GM18517 (cell line): ENCODE measurements at regions not wholly inside any gene's neighbourhood (a gene's known extent, or its start where the extent isn't known, plus 50 kb on each side); places are given as distances from the start of the nearest gene placed in this dataset.

Experiments used
- ATAC-seq: cut with Tn5 transposase; IDR thresholded peaks from one replicate; pipeline ENCODE4 v1.9.1; 2021; ENCODE audit warnings: mild to moderate bottlenecking, moderate library complexity; ENCODE audit not compliant: unreplicated experiment

DNA sequence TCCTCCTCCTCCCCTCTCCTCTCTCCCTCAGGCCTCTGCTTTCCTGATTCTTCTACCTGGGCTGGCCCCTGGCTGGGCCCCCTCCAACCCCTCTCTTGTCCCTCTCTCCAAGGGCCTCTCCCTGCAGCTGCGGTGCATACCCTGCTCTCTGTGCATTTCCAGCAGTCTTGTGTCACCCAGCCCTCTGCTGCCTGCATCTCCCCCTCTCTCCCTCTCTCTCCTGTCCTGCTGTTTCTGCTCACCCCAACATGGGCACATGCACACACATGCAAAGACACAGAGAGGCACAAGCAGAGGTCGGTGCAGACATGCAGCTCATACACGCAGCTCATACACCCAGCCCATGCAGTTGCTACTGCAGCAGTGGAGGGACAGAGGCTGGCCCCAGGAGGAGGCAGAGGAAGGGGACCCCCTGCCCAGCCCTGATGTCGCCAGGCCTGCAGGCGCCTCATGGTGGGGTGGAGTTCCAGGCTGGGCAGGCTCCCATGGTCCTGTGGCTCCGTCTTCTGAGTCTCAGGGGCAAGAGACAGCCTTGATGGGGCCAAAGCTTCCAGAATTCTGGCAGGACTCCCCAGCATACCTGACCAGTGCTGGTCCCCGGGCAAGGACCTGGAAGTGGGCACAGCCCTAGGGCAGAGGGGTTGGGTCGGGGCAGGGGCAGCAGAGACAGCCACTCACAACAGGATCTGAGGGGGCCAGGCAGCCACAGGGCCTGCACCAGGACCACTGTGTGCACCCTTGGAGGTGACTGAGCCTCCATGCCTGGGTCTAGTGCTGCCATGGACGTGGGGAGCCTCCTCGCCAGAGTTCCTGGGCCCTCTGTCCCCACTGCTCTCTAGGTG, 216.9 kb downstream of the C9orf50 start:
- ATAC-seq = no peak

DNA sequence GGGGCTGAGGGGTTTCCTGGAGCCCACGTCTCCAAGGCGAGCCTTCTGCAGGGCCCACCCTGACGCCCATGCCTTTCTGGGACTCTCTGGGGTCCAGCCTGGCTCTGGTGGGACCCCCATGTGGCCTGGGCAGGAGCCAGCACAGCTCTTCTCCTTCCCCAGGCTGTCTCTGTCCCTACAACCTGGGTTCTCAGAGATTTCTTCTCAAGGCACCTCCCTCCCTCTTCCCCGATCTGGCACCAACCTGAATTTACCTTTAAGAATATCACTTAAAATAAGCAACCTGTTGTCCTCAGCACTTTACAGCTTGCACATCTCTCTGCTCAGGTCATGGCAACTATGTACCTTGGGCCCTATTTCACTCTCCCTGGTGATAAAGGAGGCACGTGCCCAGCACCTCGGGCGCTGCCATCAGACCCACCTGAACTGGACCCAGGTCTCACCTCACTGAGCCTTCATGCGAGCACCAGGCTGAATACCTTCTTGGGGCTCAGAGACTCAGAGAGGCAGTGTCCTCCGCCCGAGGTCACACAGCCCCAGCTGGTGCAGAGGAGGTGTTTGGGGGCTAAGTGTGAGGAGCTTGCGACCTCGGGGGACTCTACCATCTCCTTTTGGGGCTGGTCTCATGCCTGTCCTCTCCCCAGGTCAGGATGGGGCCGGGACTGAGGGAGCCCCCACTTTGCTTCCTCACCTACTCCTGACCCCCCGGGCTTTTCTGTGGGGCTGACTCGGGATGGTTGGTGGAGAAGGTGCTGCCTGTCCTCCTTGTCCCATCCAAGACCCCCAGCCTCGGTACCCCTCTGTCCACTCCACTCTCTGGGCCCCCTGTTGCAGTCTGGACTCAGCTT, 217.7 kb downstream of the C9orf50 start:
- ATAC-seq = no peak

DNA sequence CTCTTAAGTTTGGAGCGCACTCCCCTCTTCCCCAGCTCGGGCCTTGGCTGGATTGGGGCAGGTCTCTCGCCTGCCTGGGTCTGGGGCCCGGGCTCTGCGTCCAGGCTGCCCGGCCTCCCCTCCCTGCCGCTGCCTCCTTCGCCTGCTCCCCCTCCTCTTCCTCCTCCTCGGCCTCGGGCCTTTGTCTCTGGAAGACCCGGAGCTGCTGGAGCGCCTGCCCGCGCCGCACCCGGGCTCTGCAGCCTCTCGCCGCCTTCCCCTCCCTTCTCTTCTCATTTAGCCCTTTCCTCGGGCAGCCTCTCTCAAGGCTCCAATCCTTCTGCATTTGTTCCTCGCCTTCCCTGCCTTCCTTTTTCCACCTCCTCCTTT, 218.5 kb downstream of the C9orf50 start:
- ATAC-seq = no peak

DNA sequence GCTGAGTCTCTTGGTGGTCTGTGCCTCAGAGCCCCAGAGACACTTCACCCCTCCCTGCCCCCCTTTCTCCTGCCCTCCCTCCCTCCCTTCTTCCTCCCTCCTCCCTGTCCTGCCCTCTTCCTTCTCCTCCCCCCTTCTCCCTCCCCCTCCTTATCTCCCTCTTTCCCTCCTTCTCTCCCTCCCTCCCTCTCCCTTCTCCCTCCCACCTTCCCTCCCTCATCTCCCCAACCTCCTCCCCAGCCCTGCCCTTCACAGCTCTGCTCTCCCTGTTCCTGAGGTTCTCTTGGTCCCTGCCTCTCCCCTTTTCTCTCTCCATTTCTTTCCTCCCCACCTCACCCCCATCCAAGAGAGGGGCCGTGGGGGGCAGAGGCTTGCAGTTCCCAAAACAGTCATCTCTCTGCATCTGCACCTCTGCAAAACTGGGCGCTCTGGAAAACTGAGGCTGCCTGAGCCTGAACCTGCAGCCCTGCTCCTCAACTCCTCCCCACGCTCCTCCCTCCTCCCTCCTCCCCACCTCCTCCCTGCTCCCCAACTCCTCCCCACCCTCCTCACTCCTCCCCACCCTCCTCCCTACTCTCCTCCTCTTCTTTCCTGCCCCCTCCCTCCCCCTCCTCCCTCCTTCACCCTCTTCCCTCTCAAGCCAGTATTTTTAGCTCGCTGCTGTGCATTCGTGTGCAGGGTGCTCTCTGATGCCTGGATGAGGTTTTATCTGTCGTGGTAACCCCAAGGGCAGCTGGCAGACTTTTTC, 219.1 kb downstream of the C9orf50 start:
- ATAC-seq = no peak

DNA sequence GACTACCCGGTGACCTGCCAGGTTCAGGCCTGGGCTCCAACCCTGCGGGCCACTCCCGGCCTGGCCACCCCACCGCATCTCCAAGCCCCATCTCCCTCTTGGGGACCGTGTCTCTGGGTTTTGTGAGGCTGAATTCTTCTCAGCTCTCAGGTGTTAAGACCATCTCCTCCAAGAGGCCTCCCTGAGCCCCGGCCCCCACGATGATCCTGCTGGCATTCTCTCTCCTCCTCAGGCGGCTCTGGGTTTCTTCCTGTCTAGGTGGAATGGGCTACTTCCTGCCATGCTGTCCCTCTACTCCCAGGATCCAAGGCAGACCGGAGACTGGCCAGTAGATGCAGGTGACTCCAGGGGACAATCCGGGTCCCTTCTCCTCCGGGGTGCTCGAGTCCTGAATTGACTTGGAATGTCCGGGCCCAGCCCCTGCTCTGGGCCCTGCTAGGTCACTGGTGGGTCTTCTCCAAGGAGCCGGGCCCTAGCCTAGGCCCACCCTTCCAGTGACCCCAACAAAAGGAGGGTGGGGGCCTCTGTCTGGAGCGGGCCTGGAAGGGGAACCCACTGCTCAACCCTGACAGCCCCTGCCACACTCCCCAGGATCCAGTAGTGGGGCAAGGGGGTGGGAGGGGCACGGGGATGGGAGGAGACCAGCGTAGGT, 219.8 kb downstream of the C9orf50 start:
- ATAC-seq = no peak

DNA sequence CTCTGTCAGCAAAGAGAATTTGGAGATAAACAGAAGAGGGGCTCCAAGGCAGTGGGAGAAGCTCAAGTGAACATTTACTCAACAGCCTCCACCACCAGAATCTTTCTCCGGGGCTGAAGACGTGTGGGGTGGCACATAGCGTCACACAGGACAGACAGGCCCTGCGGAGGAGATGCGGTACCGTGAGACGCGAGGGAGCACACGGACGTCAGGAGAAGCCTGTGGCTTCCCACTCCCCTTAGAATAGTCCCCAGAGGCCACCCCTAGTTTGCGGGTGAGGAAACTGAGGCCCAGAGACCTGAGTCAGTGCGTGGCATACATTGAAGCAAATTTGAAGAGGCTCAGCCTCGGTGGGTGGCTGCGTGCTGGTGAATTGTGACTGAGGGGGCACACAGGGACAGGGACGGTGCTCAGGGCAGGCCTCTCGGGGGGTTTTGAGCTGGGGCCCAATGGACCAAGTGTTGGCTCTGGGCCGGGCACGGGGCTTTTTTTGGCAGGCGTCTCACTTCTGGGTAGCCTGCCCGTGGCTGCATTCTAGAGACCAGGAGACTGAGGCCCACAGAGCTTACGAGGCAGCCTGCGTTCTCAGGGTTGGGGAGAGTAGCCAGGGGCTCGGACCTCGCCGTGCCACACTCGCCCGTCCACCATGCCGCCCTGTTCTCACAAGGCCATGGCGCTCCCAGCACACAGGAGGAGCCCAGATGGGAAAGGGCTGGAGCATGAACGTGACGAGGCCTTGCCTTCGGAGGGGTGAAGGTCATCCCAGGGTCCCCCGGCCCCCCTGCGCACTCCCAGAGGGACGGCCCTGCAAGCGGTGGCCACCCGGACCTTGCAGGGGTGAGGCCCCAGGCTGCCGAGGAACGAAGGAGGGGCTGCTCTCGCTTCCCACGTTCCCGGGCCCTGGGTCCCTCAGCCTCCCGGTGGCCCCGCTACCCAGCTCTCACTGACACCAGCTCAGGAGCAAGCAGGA, 220.6 kb downstream of the C9orf50 start:
- ATAC-seq = no peak

DNA sequence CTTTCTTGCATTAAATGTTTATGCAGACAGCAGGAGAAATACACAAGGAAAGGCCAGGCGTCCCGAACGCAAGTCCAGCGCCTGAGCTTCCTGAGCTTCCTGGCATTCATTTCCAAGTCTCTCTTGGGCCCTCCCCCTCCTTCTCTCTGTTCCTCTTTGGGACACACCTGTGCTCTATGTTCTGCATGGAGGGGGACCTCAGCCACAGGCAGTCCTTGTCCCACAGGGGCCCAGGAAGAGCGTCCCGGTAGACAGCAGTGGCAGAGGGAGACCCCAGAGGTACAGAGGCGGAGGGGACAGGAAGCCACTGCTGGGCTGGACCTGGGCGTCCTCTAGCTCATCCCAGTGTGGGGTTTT, 221.3 kb downstream of the C9orf50 start:
- no peak for ATAC-seq

DNA sequence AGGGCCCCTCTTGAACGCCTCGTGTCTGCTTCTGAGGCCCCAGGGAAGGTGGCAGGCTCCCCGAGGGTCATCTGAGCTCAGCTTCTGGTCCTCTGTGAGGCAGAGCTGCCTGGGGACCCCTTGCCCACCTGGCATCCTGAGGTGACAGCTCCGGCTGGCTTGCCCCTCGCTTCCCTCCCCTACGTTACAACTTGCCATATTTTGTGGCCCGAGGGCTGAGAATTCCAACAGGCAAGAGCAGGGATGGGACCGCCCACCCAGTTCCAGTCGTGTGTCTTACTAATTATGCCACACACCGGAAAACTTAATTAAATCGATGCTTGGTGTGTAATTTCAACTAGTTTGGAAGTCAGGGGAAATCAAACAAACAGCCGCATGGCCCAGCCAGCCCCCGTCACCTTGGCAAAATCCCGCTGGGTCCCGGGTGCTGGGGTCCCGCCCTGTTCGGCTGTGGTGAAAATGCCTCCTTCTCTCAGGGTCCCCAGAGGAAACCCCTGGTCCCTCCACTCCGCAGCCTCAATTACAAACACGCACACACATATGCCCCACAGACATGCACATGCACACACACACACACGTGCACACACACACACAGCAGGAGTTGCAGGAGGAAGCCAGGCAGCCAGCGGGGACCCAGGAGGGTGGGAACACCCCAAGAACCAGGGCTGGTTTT, 221.0 kb upstream of the IER5L start:
- ATAC-seq = no peak

DNA sequence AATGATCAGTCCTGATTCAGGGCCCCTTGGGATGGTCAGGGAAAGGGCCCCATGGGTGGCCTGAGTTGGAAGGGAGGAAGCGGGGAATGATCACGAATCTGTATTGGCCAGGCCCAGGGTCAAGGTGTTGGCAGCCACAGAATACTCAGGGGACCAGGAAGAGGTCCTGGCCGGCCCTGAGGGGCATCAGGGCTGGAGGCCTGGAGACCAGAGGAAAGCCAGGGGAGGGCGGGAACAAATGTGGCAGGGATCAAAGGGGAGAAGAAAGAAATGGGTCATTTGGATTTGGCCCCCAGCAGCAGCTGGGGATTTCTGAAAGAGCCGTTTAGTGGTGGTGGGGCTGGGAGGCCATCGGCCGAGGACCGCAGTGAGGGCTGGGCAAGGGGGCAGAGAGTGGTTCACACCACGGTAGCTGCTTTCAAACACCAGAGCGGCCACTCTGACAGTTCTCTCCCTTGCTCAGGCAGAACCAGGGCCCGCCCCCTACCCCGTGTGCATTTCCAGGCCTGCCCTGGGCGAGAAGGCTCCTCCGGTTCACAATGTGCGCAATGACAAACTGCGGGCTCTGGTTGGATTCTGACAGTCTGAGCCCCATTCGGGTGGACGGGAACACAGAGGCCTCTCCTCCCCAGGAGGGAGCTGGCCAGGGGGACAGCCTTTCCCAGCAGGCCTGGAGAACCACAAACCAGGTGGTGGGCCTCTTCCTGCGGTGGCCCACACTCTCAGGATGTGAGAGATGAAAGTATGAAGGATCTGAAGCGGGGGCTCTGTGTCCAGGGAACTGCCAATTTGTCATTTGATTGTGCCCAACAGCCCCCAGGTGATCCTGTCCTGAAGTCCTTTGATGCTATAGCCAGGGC, 220.3 kb upstream of the IER5L start:
- no peak for ATAC-seq

DNA sequence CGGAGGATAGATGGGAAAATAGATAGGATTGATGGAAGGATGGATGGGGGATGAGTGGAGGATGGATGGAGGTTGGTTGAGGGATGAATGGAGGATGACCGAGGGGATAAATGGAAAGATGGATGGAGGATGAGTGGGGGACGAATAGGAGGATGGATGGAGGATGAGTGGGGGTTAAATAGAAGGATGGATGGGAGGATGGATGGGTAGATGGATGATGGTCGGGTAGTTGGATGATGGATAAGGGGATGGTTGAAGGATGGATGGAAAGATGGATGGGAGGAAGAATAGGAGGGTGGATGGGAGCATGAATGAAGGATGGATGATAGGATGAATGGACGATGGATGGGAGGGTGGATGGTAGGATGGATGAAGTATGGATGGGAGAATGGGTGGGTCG, 219.3 kb upstream of the IER5L start:
- no peak for ATAC-seq

DNA sequence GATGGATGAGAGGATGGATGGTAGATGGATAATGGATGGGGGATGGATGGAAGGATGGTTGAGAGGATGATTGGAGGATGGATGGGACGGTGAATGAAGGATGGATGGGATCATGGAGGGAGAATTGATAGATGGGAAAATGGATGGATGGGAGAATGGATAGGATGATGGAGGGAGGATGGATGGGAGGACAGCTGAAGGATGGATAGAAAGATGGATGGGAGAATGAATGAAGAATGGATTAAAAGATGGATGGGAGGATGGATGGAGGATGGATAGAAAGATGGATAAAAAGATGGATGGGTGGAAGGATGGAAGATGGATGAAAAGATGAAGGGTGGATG, 218.3 kb upstream of the IER5L start:
- ATAC-seq = no peak

DNA sequence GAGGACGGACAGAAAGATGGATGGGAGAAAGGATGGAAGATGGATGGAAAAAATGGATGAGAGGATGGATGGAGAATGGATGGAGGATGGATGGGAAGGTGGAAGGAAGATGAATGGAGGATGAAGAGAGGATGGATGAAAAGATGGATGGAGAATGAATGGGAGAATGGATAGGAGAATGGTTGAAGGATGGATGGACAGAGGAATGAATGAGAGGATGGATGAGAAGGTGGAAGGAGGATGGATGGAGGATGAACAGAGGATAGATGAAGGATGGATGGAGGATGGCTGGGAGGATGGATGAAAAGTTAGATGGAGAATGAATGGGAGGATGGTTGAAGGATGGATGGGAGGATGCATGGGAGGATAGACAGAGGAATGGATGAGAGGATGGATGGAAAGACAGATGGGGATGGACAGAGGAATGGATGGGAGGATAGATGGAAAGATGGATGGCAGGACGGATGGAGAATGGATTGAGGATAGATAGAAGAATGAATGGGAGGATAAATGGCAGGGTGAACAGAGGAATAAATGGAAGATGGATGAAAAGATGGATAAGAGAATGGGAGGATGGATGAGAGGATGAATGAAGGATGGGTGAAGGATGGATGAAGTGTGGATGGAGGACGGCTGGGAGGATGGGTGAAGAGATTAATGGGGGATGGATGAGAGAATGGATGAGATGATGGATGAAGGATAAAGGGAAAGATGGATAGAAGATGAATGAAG, 217.7 kb upstream of the IER5L start:
- no peak for ATAC-seq

DNA sequence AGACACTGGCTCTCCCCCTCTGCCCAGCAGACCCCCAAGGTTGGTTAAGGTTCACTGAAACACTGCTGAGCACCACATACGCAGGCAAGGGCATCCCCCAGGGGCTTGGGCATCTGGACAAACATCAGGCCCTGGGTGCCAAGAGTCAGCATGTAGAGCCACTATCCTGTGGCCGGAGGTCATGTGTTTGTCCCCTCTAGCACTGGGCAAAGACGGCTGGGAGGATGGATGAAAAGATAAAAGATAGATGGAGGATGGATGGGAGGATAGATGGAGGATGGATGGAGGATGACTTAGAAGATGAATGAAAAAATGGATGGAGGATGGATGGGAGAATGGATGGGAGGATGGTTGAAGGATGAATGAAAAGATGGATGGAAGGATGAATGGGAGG, 216.8 kb upstream of the IER5L start:
- ATAC-seq = no peak

DNA sequence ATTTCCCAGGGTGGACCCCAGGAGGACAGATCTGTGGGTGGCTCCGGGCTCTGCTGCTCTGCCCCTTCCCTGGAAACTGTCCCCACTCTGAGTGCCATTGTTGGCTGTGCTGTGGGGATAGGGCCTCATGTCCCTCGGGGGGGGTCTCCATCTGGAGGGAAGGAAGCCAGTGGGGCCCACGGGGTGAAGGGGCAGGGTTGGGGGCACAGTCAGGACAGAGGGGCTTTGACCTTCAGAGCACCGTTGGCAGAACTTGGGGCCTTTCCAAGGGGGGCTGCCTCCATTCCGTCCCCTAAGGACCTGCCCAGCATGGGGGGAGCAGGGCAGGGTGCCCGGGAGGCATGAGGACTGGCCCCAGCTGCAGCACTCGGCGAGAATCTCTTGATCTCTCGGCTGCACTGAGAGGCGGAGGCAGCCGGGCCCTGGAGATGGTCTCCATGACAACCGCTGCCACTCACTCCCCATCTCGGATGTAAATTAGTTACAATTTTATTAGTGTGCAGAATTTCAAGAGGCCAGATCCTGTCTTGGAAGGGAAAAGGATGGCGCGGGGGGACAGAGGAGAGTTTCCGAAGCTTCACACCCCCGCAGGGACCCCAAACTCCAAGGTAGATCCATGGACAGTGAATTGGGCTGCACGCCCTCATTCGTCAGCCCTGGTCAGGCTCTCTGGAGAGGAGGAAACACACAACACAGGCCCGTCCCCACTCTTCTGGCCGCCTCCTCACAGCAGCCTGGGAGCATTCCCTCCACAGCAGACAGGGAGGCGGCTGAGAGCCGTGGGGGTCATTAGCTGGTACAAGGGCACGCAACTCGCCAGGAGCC, 216.2 kb upstream of the IER5L start:
- ATAC-seq = no peak

DNA sequence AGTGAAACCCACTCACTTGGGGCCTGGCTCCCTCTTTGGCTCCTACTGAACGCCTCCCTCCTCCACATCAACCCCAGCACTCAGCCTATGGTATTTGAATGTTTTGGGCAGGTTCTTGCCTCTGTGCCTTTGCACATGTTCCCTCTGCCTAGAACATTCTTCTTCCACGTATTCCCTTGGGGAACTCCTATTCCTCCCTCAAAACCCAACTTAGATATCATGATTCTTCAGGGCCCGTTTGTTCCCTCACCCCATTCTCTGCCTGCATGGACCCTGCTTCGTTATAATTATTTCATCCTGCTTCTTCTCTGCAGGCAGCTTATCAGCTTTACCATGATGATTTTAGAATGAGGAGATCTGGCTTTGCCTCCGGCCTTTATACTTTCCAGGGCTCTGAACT, 215.0 kb upstream of the IER5L start:
- ATAC-seq = no peak

DNA sequence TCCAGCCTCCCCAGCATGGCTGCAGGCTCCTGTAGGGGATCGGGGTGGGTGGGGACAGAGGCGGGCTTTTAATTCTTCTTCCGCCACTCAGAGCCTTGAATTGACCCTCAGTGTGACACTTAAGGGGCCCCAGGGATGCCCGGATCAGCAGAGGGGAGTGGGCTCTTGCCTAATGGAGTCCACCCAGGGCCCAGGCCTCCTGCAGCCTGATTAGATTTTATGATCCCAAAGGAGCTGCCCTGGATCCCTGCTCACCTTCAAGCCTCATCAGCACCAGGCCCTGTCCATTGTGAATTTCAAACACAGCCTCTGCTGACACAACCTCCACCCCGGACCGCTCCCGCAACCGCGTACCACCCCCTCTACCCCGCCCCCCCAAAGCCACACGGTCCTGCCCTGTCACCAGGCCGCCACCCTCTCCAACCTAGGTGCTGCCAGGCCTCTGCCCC, 214.1 kb upstream of the IER5L start:
- no peak for ATAC-seq

DNA sequence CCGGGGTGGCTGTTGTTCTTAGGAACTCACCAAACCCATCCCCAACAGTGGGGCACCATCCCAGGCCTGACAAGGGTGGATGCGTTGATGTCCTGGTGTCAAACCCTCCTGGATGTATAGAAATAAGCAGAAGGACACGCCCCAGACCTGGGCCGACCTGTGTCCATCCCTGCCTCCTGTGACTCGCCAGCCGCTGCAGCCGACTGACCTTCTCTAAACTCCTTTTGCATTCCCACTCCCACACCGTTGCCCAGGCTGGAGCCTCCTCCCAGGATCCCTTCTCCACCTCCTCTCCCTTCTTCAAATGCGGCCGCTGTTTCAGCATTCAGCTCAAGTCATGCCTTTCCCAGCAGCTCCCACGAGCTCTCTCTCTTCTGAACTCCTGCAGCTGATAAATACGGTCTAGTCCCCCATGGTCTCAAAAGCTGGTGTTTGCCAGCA, 213.2 kb upstream of the IER5L start:
- ATAC-seq = no peak
